ENCODE measurements at regions not wholly inside any gene's neighbourhood (a gene's known extent, or its start where the extent isn't known, plus 50 kb on each side); places are given as distances from the start of the nearest gene placed in this dataset.

GRCh38 chr21:28768753-28769152 lies 223.9 kb downstream of the LTN1 start:
- Mint-ChIP-seq H3K27me3 (ENCODE audit: insufficient read depth, unreplicated experiment) (peaks cover 5% of the 10 kb centered on the region), H3K4me3 (ENCODE audit: unreplicated experiment) (no peak overlapping the region), H3K4me1 (ENCODE audit: low read depth, unreplicated experiment) (no peaks in the 10 kb centered on the region), H3K36me3 (ENCODE audit: insufficient read depth, unreplicated experiment) (no peaks in the 10 kb centered on the region), H3K9me3 (ENCODE audit: unreplicated experiment) (peaks cover 11% of the 10 kb centered on the region), H3K27ac (ENCODE audit: unreplicated experiment) (no peak overlapping the region)
- Histone ChIP-seq H3K4me3 (ENCODE audit: low read depth, low read length) (no peak overlapping the region), H3K27me3 (replicated peaks; ENCODE audit: control insufficient read depth, insufficient read depth, low read length) (no peaks in the 10 kb centered on the region), H3K36me3 (ENCODE audit: control insufficient read depth, insufficient read depth, low read length) (no peaks in the 10 kb centered on the region), H3K9me3 (no peaks in the 10 kb centered on the region), H3K4me1 (peaks cover 14% of the 10 kb centered on the region)
- TF ChIP-seq, protein P1, sequence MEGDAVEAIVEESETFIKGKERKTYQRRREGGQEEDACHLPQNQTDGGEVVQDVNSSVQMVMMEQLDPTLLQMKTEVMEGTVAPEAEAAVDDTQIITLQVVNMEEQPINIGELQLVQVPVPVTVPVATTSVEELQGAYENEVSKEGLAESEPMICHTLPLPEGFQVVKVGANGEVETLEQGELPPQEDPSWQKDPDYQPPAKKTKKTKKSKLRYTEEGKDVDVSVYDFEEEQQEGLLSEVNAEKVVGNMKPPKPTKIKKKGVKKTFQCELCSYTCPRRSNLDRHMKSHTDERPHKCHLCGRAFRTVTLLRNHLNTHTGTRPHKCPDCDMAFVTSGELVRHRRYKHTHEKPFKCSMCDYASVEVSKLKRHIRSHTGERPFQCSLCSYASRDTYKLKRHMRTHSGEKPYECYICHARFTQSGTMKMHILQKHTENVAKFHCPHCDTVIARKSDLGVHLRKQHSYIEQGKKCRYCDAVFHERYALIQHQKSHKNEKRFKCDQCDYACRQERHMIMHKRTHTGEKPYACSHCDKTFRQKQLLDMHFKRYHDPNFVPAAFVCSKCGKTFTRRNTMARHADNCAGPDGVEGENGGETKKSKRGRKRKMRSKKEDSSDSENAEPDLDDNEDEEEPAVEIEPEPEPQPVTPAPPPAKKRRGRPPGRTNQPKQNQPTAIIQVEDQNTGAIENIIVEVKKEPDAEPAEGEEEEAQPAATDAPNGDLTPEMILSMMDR (IDR thresholded peaks at IDR 0.05; ENCODE audit: insufficient read depth in 1 of 2, low read depth in 1 of 2, low read length in 1 of 2, severe bottlenecking in 1 of 2, unreplicated experiment in 1 of 2), result no peak
- ChIA-PET CTCF (no interaction called here), POLR2A (no interaction called here)
- no peak for DNase-seq
- no TSS peak for BruUV-seq (replicated peaks)
- intact Hi-C loops (cut with micrococcal nuclease; ENCODE audit: unreplicated experiment), result no loop called here

DNA sequence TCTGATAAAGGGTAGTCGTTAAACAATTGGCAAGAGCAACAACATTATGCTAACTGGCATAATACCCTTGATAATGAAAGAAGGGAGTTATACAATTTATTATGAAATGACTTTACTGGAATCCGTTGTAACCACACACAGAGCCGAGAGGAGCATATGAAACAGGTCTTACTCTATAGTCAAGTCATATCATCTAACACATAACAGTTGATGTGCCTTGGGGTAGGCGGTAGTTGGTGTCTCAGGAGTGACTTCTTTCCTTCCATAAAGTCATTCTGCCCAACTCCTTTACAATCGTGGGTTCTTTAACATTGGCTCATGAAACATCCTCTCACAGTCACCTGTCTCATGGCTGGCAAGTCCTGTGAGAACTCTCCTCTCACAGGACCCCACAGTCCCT lies 225.2 kb downstream of the LTN1 start:
- H3K4me3 ChIP-seq (ENCODE audit: low read depth, low read length), result no peak overlapping the region
- intact Hi-C loops (cut with micrococcal nuclease; ENCODE audit: unreplicated experiment), result no loop called here
- H3K9me3 Mint-ChIP-seq (ENCODE audit: unreplicated experiment), result peaks cover 11% of the 10 kb centered on the region
- no peaks in the 10 kb centered on the region for H3K27me3 ChIP-seq (replicated peaks; ENCODE audit: control insufficient read depth, insufficient read depth, low read length)
- peaks cover 2% of the 10 kb centered on the region for H3K4me1 ChIP-seq
- no peak for DNase-seq
- H3K4me1 Mint-ChIP-seq (ENCODE audit: low read depth, unreplicated experiment), result no peaks in the 10 kb centered on the region
- CTCF ChIA-PET, result no interaction called here
- no peaks in the 10 kb centered on the region for H3K36me3 ChIP-seq (ENCODE audit: control insufficient read depth, insufficient read depth, low read length)
- no peak overlapping the region for H3K27ac Mint-ChIP-seq (ENCODE audit: unreplicated experiment)
- H3K4me3 Mint-ChIP-seq (ENCODE audit: unreplicated experiment), result no peak overlapping the region
- no peaks in the 10 kb centered on the region for H3K9me3 ChIP-seq
- BruUV-seq (replicated peaks), result no TSS peak
- no peaks in the 10 kb centered on the region for H3K36me3 Mint-ChIP-seq (ENCODE audit: insufficient read depth, unreplicated experiment)
- peaks cover 5% of the 10 kb centered on the region for H3K27me3 Mint-ChIP-seq (ENCODE audit: insufficient read depth, unreplicated experiment)
- TF ChIP-seq, protein P1 (IDR thresholded peaks at IDR 0.05; ENCODE audit: insufficient read depth in 1 of 2, low read depth in 1 of 2, low read length in 1 of 2, severe bottlenecking in 1 of 2, unreplicated experiment in 1 of 2), result no peak
- POLR2A ChIA-PET, result no interaction called here

DNA sequence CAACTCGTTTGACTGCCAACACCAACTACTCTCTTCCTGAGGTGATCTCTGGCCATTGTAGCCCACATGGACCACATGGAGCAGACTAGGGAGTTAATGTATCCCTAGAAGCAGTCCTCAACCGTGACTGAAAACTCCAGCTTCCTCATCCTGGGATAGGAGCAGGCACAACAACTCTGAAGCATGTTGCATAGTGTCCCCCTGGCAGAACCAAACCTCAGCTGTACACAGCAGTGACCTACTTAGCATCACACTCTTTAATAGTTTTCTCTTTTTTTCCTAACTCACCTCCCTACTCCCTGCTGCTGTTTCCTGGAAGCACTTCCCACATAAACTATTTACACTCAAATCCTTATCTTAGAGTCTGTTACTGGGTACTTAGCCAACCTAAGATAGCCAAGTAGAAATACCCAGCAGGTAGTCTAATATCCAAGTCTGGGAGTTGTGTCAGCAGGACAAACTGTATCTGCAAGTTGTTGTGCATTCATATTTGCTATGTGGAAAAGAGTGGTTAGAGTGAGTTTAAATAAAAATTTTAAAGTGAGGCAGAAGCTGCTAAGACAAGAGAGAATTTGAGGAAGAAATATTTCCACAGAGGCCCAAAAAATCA lies 228.8 kb downstream of the LTN1 start:
- Mint-ChIP-seq H3K4me1 (ENCODE audit: low read depth, unreplicated experiment) (no peaks in the 10 kb centered on the region), H3K27me3 (ENCODE audit: insufficient read depth, unreplicated experiment) (no peaks in the 10 kb centered on the region), H3K36me3 (ENCODE audit: insufficient read depth, unreplicated experiment) (no peaks in the 10 kb centered on the region), H3K9me3 (ENCODE audit: unreplicated experiment) (no peaks in the 10 kb centered on the region), H3K27ac (ENCODE audit: unreplicated experiment) (no peak overlapping the region), H3K4me3 (ENCODE audit: unreplicated experiment) (no peak overlapping the region)
- Histone ChIP-seq H3K4me1 (no peaks in the 10 kb centered on the region), H3K36me3 (ENCODE audit: control insufficient read depth, insufficient read depth, low read length) (no peaks in the 10 kb centered on the region), H3K27me3 (replicated peaks; ENCODE audit: control insufficient read depth, insufficient read depth, low read length) (no peaks in the 10 kb centered on the region), H3K4me3 (ENCODE audit: low read depth, low read length) (no peak overlapping the region), H3K9me3 (no peaks in the 10 kb centered on the region)
- no TSS peak for BruUV-seq (replicated peaks)
- no peak for DNase-seq
- POLR2A ChIA-PET, result no interaction called here
- intact Hi-C loops (cut with micrococcal nuclease; ENCODE audit: unreplicated experiment), result no loop called here
- CTCF ChIA-PET, result no interaction called here
- TF ChIP-seq, protein P1 (IDR thresholded peaks at IDR 0.05; ENCODE audit: insufficient read depth in 1 of 2, low read depth in 1 of 2, low read length in 1 of 2, severe bottlenecking in 1 of 2, unreplicated experiment in 1 of 2), result no peak

Measured in Caco-2 (cell line).